ENCODE measurements at regions not wholly inside any gene's neighbourhood (a gene's known extent, or its start where the extent isn't known, plus 50 kb on each side); places are given as distances from the start of the nearest gene placed in this dataset.

GRCh38 chr4:149176039-149176438 lies 639.6 kb downstream of the IQCM start:
- TF ChIP-seq CTCF (IDR thresholded peaks at IDR 0.05): no peak
- no peak for TF ChIP-seq POLR2A (IDR thresholded peaks at IDR 0.05)
